Retinal pigment epithelial cell (primary cell): ENCODE measurements at regions not wholly inside any gene's neighbourhood (a gene's known extent, or its start where the extent isn't known, plus 50 kb on each side); places are given as distances from the start of the nearest gene placed in this dataset.

Experiments used
- DNase-seq: peaks from one replicate; pipeline ENCODE4 v3.0.0-alpha.2; 2010; ENCODE audit warnings: low read depth
- H3K4me3 ChIP-seq: 2 replicates; pipeline ENCODE4 v1.5.1; 2011; ENCODE audit warnings: mild to moderate bottlenecking, low read length, control low read depth, moderate library complexity
- TF ChIP-seq, protein P1 (sequence below): conservative IDR thresholded peaks from 2 replicates; pipeline ENCODE4 v1.5.1; 2011; ENCODE audit warnings: low read depth, low read length, control low read depth, inconsistent platforms

DNA sequence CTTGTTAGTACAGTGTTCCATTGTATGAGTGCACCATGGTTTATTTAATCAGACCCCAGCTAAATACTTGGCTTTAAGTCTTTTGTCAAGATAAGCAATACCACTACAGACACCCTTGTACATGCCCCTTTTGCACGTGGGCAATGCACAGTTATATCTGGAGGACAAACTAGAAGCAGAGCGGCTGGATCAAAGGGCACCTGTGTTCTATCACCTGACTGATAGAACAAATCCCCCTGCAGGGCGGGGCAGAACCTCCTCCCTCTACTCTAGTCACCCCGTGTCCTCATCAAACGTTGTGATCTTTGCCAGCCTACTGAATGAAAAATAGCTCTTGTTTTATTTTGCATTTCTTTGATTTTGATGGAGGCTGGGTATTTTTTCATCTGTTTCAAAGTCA, 314.9 kb downstream of the TLE3 start:
- DNase-seq, result no peak

DNA sequence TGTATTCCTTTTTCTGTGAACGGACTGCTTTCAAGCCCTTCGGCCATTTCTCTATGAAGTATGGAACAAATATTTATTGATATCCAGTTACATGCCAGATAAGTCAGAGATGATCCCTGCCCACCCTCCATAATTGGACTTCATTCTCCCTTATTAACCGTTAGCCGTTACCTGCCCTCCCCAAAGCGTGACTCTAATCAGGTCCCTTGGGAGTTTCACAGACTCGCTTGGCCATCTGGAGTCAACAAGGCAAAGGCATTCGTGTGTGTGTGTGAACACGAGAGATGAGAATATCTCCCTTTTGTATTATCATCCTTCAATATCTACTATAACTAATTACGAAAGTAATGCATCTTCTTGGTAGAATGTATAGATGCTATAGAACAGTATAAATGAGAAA, 314.5 kb downstream of the TLE3 start:
- H3K4me3 ChIP-seq, result no peak overlapping the region
- no peak for DNase-seq
- TF ChIP-seq, protein P1, sequence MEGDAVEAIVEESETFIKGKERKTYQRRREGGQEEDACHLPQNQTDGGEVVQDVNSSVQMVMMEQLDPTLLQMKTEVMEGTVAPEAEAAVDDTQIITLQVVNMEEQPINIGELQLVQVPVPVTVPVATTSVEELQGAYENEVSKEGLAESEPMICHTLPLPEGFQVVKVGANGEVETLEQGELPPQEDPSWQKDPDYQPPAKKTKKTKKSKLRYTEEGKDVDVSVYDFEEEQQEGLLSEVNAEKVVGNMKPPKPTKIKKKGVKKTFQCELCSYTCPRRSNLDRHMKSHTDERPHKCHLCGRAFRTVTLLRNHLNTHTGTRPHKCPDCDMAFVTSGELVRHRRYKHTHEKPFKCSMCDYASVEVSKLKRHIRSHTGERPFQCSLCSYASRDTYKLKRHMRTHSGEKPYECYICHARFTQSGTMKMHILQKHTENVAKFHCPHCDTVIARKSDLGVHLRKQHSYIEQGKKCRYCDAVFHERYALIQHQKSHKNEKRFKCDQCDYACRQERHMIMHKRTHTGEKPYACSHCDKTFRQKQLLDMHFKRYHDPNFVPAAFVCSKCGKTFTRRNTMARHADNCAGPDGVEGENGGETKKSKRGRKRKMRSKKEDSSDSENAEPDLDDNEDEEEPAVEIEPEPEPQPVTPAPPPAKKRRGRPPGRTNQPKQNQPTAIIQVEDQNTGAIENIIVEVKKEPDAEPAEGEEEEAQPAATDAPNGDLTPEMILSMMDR, result no peak

More for the DNA sequence above, 314.9 kb downstream of the TLE3 start:
- TF ChIP-seq, protein P1, result no peak
- H3K4me3 ChIP-seq, result no peak overlapping the region

DNA sequence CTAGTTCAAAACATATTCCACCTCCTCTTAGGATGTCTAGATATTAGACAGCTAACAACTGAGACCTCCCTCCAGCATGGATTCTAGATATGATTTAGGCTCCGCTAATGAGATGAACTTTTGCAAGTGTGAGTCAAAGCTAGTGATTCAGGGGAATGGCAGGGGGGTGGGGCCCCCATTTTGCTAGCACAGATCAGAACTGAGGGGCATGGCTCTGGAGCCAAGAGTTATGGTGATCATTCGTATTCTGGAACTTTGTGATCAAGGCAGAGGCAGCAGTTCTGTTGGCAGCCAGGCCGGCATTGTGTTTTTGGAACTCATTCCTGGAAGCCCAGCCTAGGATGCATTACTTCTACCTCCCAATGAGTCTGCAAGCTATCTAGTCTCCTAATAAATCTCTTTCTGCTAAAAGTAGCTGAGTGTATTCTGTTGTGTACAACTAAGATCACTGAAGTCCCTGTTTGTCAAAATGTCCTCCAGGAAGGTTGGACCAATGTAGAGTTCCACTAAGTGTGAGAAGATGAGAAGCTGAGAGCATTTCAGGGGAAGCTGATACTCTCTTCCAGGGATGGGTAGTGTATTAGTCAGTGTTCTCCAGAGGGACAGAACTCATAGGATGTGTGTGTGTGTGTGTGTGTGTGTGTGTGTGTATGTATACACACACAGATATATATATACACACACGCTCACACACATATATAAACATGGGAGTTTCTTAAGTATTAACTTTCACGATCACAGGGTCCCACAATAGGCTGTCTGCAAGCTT, 312.7 kb downstream of the TLE3 start:
- TF ChIP-seq, protein P1, result no peak
- no peak overlapping the region for H3K4me3 ChIP-seq
- DNase-seq, result peak; percentile 27

DNA sequence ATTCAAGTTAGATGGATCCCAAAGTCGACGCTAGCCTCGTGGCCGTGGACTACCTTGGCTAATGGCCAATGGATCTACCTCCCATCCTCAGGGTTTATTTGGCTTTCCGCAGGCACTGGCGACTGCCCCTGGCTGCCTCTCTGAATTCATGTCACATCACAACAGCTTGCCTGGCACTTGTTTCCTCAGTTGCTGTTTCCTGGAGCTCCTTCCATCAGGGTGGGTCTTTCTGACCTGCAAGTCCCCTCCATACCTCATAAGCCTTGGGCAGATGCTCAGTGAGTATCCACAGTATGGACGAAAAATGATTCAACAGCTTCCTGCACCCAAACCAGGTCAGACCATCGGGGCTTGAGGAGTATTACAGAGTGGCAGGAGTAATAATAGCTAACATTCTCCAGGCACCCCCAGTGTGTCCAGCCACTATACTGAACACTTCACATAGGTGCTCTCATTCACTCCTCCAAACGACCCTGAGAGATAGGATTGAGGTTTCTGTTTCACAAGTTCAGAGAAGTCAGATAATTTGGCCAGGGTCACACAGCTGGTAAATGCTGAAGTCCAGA, 311.5 kb downstream of the TLE3 start:
- DNase-seq, result no peak
- TF ChIP-seq, protein P1, result no peak
- H3K4me3 ChIP-seq, result no peak overlapping the region

DNA sequence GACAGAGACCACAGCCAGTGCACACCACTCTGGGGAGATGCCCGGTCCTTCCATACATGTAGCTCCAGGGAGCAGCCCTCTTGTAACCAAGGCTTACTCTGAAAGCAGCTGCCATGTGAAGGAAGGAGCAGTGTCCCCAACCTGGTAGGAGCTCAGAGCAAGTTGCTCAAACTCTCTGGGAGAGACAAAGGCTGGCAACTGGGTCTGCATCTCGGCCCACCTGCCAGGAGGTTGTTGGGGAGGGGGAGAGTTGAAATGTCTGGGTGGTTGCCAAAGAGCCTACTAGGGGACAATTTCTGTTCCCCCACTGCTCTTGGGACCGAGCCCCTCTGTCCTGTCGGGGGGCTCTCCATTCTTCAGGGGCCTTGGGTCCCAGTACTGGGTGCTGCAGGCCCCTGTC, 309.9 kb downstream of the TLE3 start:
- DNase-seq, result no peak
- TF ChIP-seq, protein P1, result no peak
- H3K4me3 ChIP-seq, result no peak overlapping the region

DNA sequence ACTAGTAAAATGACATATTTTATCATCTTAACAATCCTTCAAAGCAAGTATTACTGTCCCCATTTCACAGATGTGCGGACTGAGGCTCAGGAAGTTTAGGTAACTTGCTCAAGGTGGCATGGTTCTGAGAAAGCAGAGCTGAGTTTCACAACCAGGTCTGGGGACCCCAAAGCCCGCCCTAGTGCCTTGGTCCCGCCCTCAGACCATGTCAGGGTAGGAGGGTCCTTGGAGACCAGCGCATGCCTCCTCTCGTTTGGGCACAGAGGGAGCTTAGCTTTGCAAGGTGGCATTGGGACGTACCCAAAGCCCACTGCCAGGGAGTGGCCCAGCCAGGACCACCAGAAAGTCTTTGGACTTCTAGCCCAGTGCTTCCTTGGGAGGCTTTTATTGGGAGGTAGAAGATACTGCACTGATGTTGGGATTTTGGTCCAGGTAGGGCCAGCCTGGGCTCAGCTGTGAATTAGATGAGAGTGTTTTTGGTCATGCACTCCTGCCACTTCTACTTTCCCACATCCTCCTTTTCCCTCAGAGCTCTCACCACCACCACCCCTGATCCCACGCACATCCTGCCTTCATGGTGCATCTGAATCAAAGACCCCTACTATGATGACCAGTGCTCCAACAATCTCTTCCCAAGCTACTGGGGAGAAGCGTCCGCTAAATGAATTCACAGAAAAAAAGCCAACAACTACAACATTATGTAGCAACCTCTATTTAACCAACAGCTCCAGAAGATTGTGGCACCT, 307.9 kb downstream of the TLE3 start:
- DNase-seq, result no peak
- TF ChIP-seq, protein P1, result no peak
- H3K4me3 ChIP-seq, result no peak overlapping the region
